ENCODE measurements at regions not wholly inside any gene's neighbourhood (a gene's known extent, or its start where the extent isn't known, plus 50 kb on each side); places are given as distances from the start of the nearest gene placed in this dataset.
A peak's percentile ranks its signal among the peaks of the same experiment; 100 is the strongest.

DNA sequence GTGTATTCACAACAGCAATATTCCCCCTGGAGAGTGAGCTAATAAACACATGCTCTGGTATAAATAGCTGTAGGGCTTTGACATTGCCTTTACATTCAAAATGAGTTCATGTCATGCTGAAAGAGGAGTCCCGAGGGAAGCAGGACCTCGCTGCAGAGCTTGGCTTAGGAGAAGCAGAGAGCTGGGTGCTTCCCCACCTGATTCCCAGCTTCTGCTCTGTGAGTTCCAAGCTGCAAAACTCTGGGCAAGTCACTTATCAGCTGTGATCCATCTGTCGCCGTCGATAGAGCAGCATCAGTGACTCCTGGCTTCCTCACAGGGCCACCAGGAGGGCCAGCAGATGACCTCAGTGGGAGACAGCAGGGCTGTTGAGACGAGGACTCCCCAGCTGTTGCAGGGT lies 241.8 kb downstream of the ANKRD60 start:
- DNase-seq: no peak
- H3K4me3 ChIP-seq: no peak overlapping the region
- TF ChIP-seq POLR2A (IDR thresholded peaks at IDR 0.05): no peak
- TF ChIP-seq, protein P1, sequence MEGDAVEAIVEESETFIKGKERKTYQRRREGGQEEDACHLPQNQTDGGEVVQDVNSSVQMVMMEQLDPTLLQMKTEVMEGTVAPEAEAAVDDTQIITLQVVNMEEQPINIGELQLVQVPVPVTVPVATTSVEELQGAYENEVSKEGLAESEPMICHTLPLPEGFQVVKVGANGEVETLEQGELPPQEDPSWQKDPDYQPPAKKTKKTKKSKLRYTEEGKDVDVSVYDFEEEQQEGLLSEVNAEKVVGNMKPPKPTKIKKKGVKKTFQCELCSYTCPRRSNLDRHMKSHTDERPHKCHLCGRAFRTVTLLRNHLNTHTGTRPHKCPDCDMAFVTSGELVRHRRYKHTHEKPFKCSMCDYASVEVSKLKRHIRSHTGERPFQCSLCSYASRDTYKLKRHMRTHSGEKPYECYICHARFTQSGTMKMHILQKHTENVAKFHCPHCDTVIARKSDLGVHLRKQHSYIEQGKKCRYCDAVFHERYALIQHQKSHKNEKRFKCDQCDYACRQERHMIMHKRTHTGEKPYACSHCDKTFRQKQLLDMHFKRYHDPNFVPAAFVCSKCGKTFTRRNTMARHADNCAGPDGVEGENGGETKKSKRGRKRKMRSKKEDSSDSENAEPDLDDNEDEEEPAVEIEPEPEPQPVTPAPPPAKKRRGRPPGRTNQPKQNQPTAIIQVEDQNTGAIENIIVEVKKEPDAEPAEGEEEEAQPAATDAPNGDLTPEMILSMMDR (IDR thresholded peaks at IDR 0.05): no peak
- H3K9me3 ChIP-seq: no peaks in the 10 kb centered on the region
- H3K36me3 ChIP-seq: no peaks in the 10 kb centered on the region
- no peaks in the 10 kb centered on the region for H3K27me3 ChIP-seq
- H3K27ac ChIP-seq: no peak overlapping the region
- intact Hi-C loops (cut with DNase I; ENCODE audit: low total_unique reads): no loop called here
- no peaks in the 10 kb centered on the region for H3K4me1 ChIP-seq

DNA sequence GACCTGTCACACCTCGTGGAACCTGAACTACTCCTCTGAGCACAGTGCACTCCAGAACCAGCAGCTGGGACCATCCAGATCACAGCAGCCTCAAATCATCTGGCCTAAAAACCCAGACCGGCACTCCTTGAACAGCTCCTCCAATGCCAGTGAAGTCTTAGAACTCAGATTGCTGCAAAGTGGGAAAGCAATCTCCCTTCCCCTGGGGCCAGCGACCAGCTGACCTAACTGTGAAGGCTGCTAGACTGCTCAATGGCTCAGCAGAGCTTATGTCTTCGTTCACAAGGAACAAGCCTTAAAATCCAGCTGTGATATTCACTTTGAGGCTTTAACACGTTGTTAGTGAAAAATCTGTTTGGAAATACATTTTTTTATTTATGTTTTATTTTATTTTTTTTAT lies 243.2 kb downstream of the ANKRD60 start:
- no peak for DNase-seq
- Histone ChIP-seq H3K36me3 (no peaks in the 10 kb centered on the region), H3K4me1 (no peaks in the 10 kb centered on the region), H3K27ac (no peak overlapping the region), H3K4me3 (no peak overlapping the region), H3K9me3 (no peaks in the 10 kb centered on the region), H3K27me3 (no peaks in the 10 kb centered on the region)
- TF ChIP-seq, protein P1 (IDR thresholded peaks at IDR 0.05): no peak
- TF ChIP-seq POLR2A (IDR thresholded peaks at IDR 0.05): no peak
- intact Hi-C loops (cut with DNase I; ENCODE audit: low total_unique reads): no loop called here

GRCh38 chr20:57983082-57983481 lies 245.4 kb downstream of the ANKRD60 start:
- H3K4me3 ChIP-seq: no peak overlapping the region
- intact Hi-C loops (cut with DNase I; ENCODE audit: low total_unique reads): no loop called here
- H3K4me1 ChIP-seq: no peaks in the 10 kb centered on the region
- DNase-seq: no peak
- no peak for TF ChIP-seq POLR2A (IDR thresholded peaks at IDR 0.05)
- TF ChIP-seq, protein P1 (IDR thresholded peaks at IDR 0.05): no peak
- no peaks in the 10 kb centered on the region for H3K36me3 ChIP-seq
- H3K27me3 ChIP-seq: no peaks in the 10 kb centered on the region
- no peaks in the 10 kb centered on the region for H3K9me3 ChIP-seq
- H3K27ac ChIP-seq: no peak overlapping the region

- no peaks in the 10 kb centered on the region for H3K27me3 ChIP-seq
- no peak for DNase-seq
- no peak overlapping the region for H3K4me3 ChIP-seq
Observed at GRCh38 chr20:57980506-57980905, 247.9 kb downstream of the ANKRD60 start.

GRCh38 chr20:57977569-57977968 lies 250.9 kb downstream of the ANKRD60 start:
- intact Hi-C loops (cut with DNase I; ENCODE audit: low total_unique reads): no loop called here

More at GRCh38 chr20:57980506-57980905, 247.9 kb downstream of the ANKRD60 start:
- Histone ChIP-seq H3K4me1 (no peaks in the 10 kb centered on the region), H3K9me3 (no peaks in the 10 kb centered on the region), H3K36me3 (no peaks in the 10 kb centered on the region), H3K27ac (no peak overlapping the region)
- intact Hi-C loops (cut with DNase I; ENCODE audit: low total_unique reads): no loop called here
- TF ChIP-seq, protein P1 (IDR thresholded peaks at IDR 0.05): no peak
- no peak for TF ChIP-seq POLR2A (IDR thresholded peaks at IDR 0.05)

More at GRCh38 chr20:57977569-57977968, 250.9 kb downstream of the ANKRD60 start:
- Histone ChIP-seq H3K27me3 (no peaks in the 10 kb centered on the region), H3K36me3 (no peaks in the 10 kb centered on the region), H3K27ac (peak overlapping the region; percentile 59 to 62), H3K4me1 (no peaks in the 10 kb centered on the region), H3K9me3 (no peaks in the 10 kb centered on the region), H3K4me3 (no peak overlapping the region)
- DNase-seq: peak; percentile 42 to 58
- TF ChIP-seq POLR2A (IDR thresholded peaks at IDR 0.05): no peak
- TF ChIP-seq, protein P1 (IDR thresholded peaks at IDR 0.05): no peak

Measured in uterus (tissue), 3 donors.